ENCODE measurements at regions not wholly inside any gene's neighbourhood (a gene's known extent, or its start where the extent isn't known, plus 50 kb on each side); places are given as distances from the start of the nearest gene placed in this dataset.

- H3K4me1 ChIP-seq = no peaks in the 10 kb centered on the region
- H3K36me3 ChIP-seq = no peaks in the 10 kb centered on the region
- no peak for DNase-seq
- intact Hi-C loops (cut with DNase I) = no loop called here
- H3K9me3 ChIP-seq = no peaks in the 10 kb centered on the region
- no peak for TF ChIP-seq CTCF (IDR thresholded peaks at IDR 0.05)
- no peaks in the 10 kb centered on the region for H3K27me3 ChIP-seq
- H3K9ac ChIP-seq (ENCODE audit: low read depth in 2 of 2, low read length in 2 of 2) = no peak overlapping the region
- H3K27ac ChIP-seq = no peak overlapping the region
- no peak overlapping the region for H3K4me3 ChIP-seq
Observed at GRCh38 chr2:59149271-59149670, 908.1 kb upstream of the FANCL start.

- no peaks in the 10 kb centered on the region for H3K36me3 ChIP-seq
- no peak overlapping the region for H3K27ac ChIP-seq
- no peak overlapping the region for H3K9ac ChIP-seq (ENCODE audit: low read depth in 2 of 2, low read length in 2 of 2)
- H3K9me3 ChIP-seq = no peaks in the 10 kb centered on the region
- H3K4me3 ChIP-seq = no peak overlapping the region
- no peaks in the 10 kb centered on the region for H3K27me3 ChIP-seq
- intact Hi-C loops (cut with DNase I) = no loop called here
- H3K4me1 ChIP-seq = no peaks in the 10 kb centered on the region
- TF ChIP-seq CTCF (IDR thresholded peaks at IDR 0.05) = no peak
- DNase-seq = no peak
Observed at GRCh38 chr2:59112258-59112657, 871.1 kb upstream of the FANCL start.

- TF ChIP-seq CTCF (IDR thresholded peaks at IDR 0.05) = no peak
- DNase-seq = no peak
- no peak overlapping the region for H3K9ac ChIP-seq (ENCODE audit: low read depth in 2 of 2, low read length in 2 of 2)
- intact Hi-C loops (cut with DNase I) = no loop called here
- H3K4me3 ChIP-seq = no peak overlapping the region
- no peak overlapping the region for H3K27ac ChIP-seq
- no peaks in the 10 kb centered on the region for H3K4me1 ChIP-seq
- no peaks in the 10 kb centered on the region for H3K36me3 ChIP-seq
- no peaks in the 10 kb centered on the region for H3K9me3 ChIP-seq
- H3K27me3 ChIP-seq = no peaks in the 10 kb centered on the region
Observed at GRCh38 chr2:59096973-59097372, 855.8 kb upstream of the FANCL start.

GRCh38 chr2:59093571-59093970, 852.4 kb upstream of the FANCL start:
- no peaks in the 10 kb centered on the region for H3K36me3 ChIP-seq
- no peaks in the 10 kb centered on the region for H3K9me3 ChIP-seq
- DNase-seq = no peak
- no peak overlapping the region for H3K4me3 ChIP-seq
- H3K27ac ChIP-seq = no peak overlapping the region
- TF ChIP-seq CTCF (IDR thresholded peaks at IDR 0.05) = no peak
- H3K9ac ChIP-seq (ENCODE audit: low read depth in 2 of 2, low read length in 2 of 2) = no peak overlapping the region
- no peaks in the 10 kb centered on the region for H3K27me3 ChIP-seq
- H3K4me1 ChIP-seq = no peaks in the 10 kb centered on the region
- intact Hi-C loops (cut with DNase I) = no loop called here

GRCh38 chr2:59084326-59084725, 843.2 kb upstream of the FANCL start:
- no peak overlapping the region for H3K9ac ChIP-seq (ENCODE audit: low read depth in 2 of 2, low read length in 2 of 2)
- intact Hi-C loops (cut with DNase I) = no loop called here
- no peaks in the 10 kb centered on the region for H3K36me3 ChIP-seq
- H3K4me1 ChIP-seq = no peaks in the 10 kb centered on the region
- no peak for TF ChIP-seq CTCF (IDR thresholded peaks at IDR 0.05)
- H3K4me3 ChIP-seq = no peak overlapping the region
- no peaks in the 10 kb centered on the region for H3K27me3 ChIP-seq
- no peaks in the 10 kb centered on the region for H3K9me3 ChIP-seq
- no peak overlapping the region for H3K27ac ChIP-seq
- no peak for DNase-seq
